ENCODE measurements at regions not wholly inside any gene's neighbourhood (a gene's known extent, or its start where the extent isn't known, plus 50 kb on each side); places are given as distances from the start of the nearest gene placed in this dataset.

DNA sequence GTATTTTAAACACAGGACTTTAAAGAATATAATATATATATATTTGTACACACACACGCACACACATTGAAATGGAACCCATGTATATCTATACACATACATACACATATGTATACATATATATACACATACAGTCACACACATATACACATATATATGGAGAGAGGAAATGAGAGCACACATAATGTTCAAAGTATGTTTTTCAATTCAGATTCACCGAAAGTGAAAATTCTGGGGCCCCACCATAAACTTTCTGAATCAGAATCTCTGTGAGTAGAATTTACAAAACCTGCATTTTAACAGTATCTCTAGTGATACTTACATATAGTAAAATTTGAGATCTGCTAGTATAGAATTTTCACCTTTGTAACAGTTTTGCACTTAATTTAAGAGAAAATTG lies 60.4 kb upstream of the OBI1 start:
- no peak for DNase-seq (ENCODE audit: extremely low read depth, low read depth, low spot score)

DNA sequence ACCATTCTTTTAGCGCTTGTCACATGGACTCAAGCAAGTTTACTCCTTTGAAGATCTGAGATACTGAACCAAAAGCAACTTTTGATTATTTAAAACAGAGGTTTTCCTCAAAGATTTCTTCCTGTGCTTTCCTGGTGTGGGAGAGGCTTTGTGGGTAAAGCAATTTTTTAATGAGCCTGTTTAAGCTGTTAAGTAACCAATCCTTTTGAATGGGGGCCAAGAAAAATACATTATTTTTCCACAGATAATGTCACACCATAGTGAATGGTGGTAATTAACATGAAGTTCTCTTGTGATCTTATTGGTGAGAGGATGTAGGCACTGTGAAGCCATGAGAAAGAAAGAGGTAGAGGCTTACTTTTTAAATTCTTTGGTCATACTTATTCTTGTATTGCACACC lies 55.8 kb upstream of the OBI1 start:
- DNase-seq (ENCODE audit: extremely low read depth, low read depth, low spot score), result no peak

- DNase-seq (ENCODE audit: extremely low read depth, low read depth, low spot score), result no peak
Observed at GRCh38 chr13:78712831-78713230, 53.9 kb upstream of the OBI1 start.

DNA sequence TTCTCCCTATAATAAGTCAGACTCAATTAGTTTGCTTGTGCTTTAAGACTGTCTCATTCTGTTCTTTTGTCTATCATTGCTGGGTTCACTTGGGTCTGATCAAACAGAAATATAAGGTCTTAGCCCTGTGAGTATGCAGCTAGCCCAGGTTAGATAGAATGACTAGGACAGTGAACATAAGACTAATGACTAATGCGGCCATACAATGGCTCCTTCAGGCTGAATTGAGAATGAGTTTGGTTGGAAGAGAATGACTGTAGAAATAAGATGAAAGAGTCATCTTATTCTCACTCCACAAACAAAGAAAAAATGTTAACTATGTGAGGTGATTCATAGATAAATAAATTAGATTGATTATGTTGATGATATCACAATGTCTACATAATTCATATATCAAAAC lies 50.1 kb upstream of the OBI1 start:
- DNase-seq (ENCODE audit: extremely low read depth, low read depth, low spot score), result no peak

Data from glomerular endothelial cell (primary cell).